Trophoblast cell (in vitro differentiated cells and primary cell): ENCODE measurements at regions not wholly inside any gene's neighbourhood (a gene's known extent, or its start where the extent isn't known, plus 50 kb on each side); places are given as distances from the start of the nearest gene placed in this dataset.

ENCODE experiments used
- DNase-seq, 2 donors: peaks; one replicate each; pipeline ENCODE4 v3.0.0-alpha.2; 2016
- H2AFZ ChIP-seq: 2 replicates; pipeline ENCODE4 v1.6.1; 2013; ENCODE audit warnings: low read length, moderate library complexity, mild to moderate bottlenecking; ENCODE audit not compliant: insufficient read depth, poor library complexity
- H2AK5ac ChIP-seq: 2 replicates; pipeline ENCODE4 v1.6.1; 2013; ENCODE audit warnings: mild to moderate bottlenecking, low read length
- H2BK120ac ChIP-seq: 2 replicates; pipeline ENCODE4 v1.6.1; 2013; ENCODE audit warnings: low read length, mild to moderate bottlenecking, moderate library complexity; ENCODE audit not compliant: insufficient read depth, poor library complexity
- H2BK12ac ChIP-seq: 2 replicates; pipeline ENCODE4 v1.6.1; 2013; ENCODE audit warnings: mild to moderate bottlenecking, low read length, moderate library complexity
- H2BK5ac ChIP-seq: 2 replicates; pipeline ENCODE4 v1.6.1; 2013; ENCODE audit warnings: low read length, low read depth, moderate library complexity, mild to moderate bottlenecking; ENCODE audit not compliant: poor library complexity
- H3K14ac ChIP-seq: 2 replicates; pipeline ENCODE4 v1.6.1; 2013; ENCODE audit warnings: mild to moderate bottlenecking, low read length
- H3K18ac ChIP-seq: 2 replicates; pipeline ENCODE4 v1.6.1; 2013; ENCODE audit warnings: mild to moderate bottlenecking, low read length
- H3K23ac ChIP-seq: 2 replicates; pipeline ENCODE4 v1.6.1; 2013; ENCODE audit warnings: low read length
- H3K27ac ChIP-seq: 2 replicates; pipeline ENCODE4 v1.5.1; 2013; ENCODE audit warnings: low read depth, mild to moderate bottlenecking, inconsistent platforms, low read length, moderate library complexity
- H3K27me3 ChIP-seq: 2 replicates; pipeline ENCODE4 v1.6.1; 2013; ENCODE audit warnings: inconsistent platforms, mild to moderate bottlenecking, low read length, moderate library complexity; ENCODE audit not compliant: insufficient read depth
- H3K36me3 ChIP-seq, 2 experiments: 1 replicate in 1 of 2; 2 replicates in 1 of 2; pipeline ENCODE4 v1.6.1; 2013; ENCODE audit warnings: low read length in 2 of 2, mild to moderate bottlenecking in 2 of 2, moderate library complexity in 1 of 2; ENCODE audit not compliant: insufficient read depth in 2 of 2, control insufficient read depth in 1 of 2
- H3K4ac ChIP-seq: 2 replicates; pipeline ENCODE4 v1.6.1; 2013; ENCODE audit warnings: low read depth, mild to moderate bottlenecking, low read length, moderate library complexity
- H3K4me1 ChIP-seq, 2 experiments: 1 replicate in 1 of 2; 2 replicates in 1 of 2; pipeline ENCODE4 v1.6.1; 2013; ENCODE audit warnings: low read length in 2 of 2, mild to moderate bottlenecking in 2 of 2, moderate library complexity in 1 of 2; ENCODE audit not compliant: insufficient read depth in 2 of 2, control insufficient read depth in 1 of 2
- H3K4me2 ChIP-seq: 2 replicates; pipeline ENCODE4 v1.6.1; 2013; ENCODE audit warnings: inconsistent platforms, mild to moderate bottlenecking, low read length, moderate library complexity
- H3K4me3 ChIP-seq: 2 replicates; pipeline ENCODE4 v1.5.1; 2013; ENCODE audit warnings: mild to moderate bottlenecking, low read depth, low read length, inconsistent platforms
- H3K79me1 ChIP-seq: one replicate; pipeline ENCODE4 v1.6.1; 2013; ENCODE audit warnings: low read length
- H3K79me2 ChIP-seq: 2 replicates; pipeline ENCODE4 v1.6.1; 2013; ENCODE audit warnings: low read length, mild to moderate bottlenecking; ENCODE audit not compliant: control insufficient read depth, insufficient read depth, poor library complexity
- H3K9ac ChIP-seq: 2 replicates; pipeline ENCODE4 v1.6.1; 2013; ENCODE audit warnings: mild to moderate bottlenecking, low read length
- H3K9me3 ChIP-seq: 2 replicates; pipeline ENCODE4 v1.6.1; 2013; ENCODE audit warnings: low read depth, mild to moderate bottlenecking, control low read depth, inconsistent platforms, low read length; ENCODE audit not compliant: insufficient read depth
- H4K12ac ChIP-seq: 2 replicates; pipeline ENCODE4 v1.6.1; 2013; ENCODE audit warnings: low read depth, mild to moderate bottlenecking, low read length, moderate library complexity
- H4K8ac ChIP-seq: 2 replicates; pipeline ENCODE4 v1.6.1; 2013; ENCODE audit warnings: low read depth, mild to moderate bottlenecking, low read length, moderate library complexity
- H4K91ac ChIP-seq: one replicate; pipeline ENCODE4 v1.6.1; 2013; ENCODE audit warnings: low read depth, mild to moderate bottlenecking, low read length, moderate library complexity
- WGBS: extraction: QIAGEN DNeasy Blood & Tissue Kit; methylation state at CpG from one replicate; pipeline ENCODE4 v1.1.7; 2013; ENCODE audit warnings: missing lambda C conversion rate; ENCODE audit not compliant: insufficient read length, insufficient coverage; ENCODE audit errors: extremely low coverage; 5-methylcytosine and 5-hydroxymethylcytosine counted together

DNA sequence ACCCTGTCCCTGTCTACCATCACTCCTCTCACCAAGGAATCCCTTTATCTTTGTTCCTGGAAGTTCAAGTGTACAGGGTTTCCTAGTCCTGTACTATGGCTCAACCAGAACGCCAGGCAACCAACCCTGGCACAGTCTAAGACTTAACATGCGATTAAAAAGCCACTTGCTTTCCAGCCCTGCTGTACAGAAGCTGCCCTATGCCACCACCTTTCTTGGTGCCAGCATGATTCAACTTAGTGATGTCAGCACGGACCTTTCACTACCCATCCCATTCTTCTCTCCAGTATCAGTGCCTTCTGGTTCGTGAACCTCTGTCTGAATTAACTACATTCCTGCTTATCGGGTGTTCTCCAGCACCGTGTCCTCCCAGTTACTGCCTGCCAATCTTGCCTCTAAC, 151.1 kb downstream of the KLF12 start:
- Histone ChIP-seq H2AFZ (no peak overlapping the region), H2BK12ac (no peak overlapping the region), H2AK5ac (no peak overlapping the region), H2BK5ac (no peak overlapping the region), H3K4ac (no peak overlapping the region), H3K14ac (no peak overlapping the region), H3K79me2 (no peaks in the 10 kb centered on the region), H3K9me3 (no peaks in the 10 kb centered on the region), H3K4me2 (no peak overlapping the region), H4K91ac (no peak overlapping the region), H3K27me3 (no peaks in the 10 kb centered on the region), H3K27ac (no peak overlapping the region), H3K9ac (no peak overlapping the region), H3K4me3 (no peak overlapping the region), H3K36me3 (no peaks in the 10 kb centered on the region), H4K12ac (no peak overlapping the region), H3K4me1 (no peaks in the 10 kb centered on the region), H3K23ac (no peak overlapping the region), H2BK120ac (no peak overlapping the region), H3K18ac (no peak overlapping the region), H3K79me1 (no peaks in the 10 kb centered on the region), H4K8ac (no peak overlapping the region)
- WGBS, result no CpG with 5 or more reads among the region's 6 CpGs
- DNase-seq, result no peak

GRCh38 chr13:73981595-73981994, 152.6 kb downstream of the KLF12 start:
- Histone ChIP-seq H3K14ac (no peak overlapping the region), H4K8ac (no peak overlapping the region), H3K9ac (no peak overlapping the region), H3K23ac (no peak overlapping the region), H2AK5ac (no peak overlapping the region), H2BK120ac (no peak overlapping the region), H3K27me3 (no peaks in the 10 kb centered on the region), H3K18ac (no peak overlapping the region), H4K91ac (no peak overlapping the region), H3K4ac (no peak overlapping the region), H3K9me3 (no peaks in the 10 kb centered on the region), H3K4me1 (no peaks in the 10 kb centered on the region), H3K4me2 (no peak overlapping the region), H3K4me3 (no peak overlapping the region), H2AFZ (no peak overlapping the region), H3K79me2 (no peaks in the 10 kb centered on the region), H3K36me3 (no peaks in the 10 kb centered on the region), H4K12ac (no peak overlapping the region), H2BK12ac (no peak overlapping the region), H3K79me1 (no peaks in the 10 kb centered on the region), H2BK5ac (no peak overlapping the region), H3K27ac (no peak overlapping the region)
- no CpG with 5 or more reads among the region's 4 CpGs for WGBS
- DNase-seq, result no peak

DNA sequence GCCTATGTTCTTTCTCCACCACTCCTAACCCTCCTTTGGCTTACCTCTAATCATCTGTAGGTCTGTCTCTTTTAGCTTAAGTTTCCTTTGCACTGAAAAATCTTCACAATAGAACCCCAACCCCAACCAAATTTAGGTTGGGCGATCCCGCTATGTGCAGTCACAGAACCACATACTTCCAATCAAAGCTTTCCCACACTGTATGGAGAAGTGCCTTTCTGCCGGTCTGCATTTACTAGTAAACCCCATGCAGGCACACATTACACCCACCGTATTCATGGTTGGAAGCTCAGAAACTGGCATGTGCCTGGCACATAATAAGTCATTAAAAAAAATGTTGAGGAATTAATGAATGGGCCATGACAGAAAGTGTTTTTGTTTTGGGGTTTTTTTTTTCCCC, 158.4 kb downstream of the KLF12 start:
- WGBS, result no CpG with 5 or more reads among the region's 4 CpGs
- DNase-seq, result no peak

DNA sequence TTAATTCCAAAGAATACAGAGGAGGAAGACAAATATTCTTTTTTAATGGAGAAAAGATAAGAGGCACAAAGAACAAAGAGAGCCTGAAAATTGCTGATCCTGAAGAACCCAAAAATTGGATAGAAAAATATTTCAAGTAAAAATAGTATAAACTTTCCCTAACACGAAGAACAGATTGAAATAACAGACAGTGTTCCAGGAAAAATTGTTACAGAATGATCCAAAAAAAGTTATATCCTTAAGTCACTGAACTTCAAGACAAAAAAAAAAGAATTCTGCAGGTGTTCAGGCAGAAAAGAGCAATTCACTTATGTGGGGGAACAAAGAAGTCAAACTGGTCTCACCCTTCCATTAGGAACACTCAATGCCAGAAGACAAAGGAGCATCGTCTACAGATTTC, 160.2 kb downstream of the KLF12 start:
- Histone ChIP-seq H3K14ac (no peak overlapping the region), H3K79me1 (no peaks in the 10 kb centered on the region), H2BK12ac (no peak overlapping the region), H2BK120ac (no peak overlapping the region), H3K27ac (no peak overlapping the region), H3K9me3 (no peaks in the 10 kb centered on the region), H3K9ac (no peak overlapping the region), H4K91ac (no peak overlapping the region), H3K4me3 (no peak overlapping the region), H2AK5ac (no peak overlapping the region), H3K36me3 (no peaks in the 10 kb centered on the region), H4K8ac (no peak overlapping the region), H3K23ac (no peak overlapping the region), H3K4me1 (no peaks in the 10 kb centered on the region), H4K12ac (no peak overlapping the region), H3K4ac (no peak overlapping the region), H3K27me3 (no peaks in the 10 kb centered on the region), H2BK5ac (no peak overlapping the region), H3K79me2 (no peaks in the 10 kb centered on the region), H3K18ac (no peak overlapping the region), H2AFZ (no peak overlapping the region), H3K4me2 (no peak overlapping the region)
- no CpG with 5 or more reads among the region's 2 CpGs for WGBS
- DNase-seq, result no peak

More for the DNA sequence above, 158.4 kb downstream of the KLF12 start:
- Histone ChIP-seq H3K9me3 (no peaks in the 10 kb centered on the region), H3K4me1 (no peaks in the 10 kb centered on the region), H4K8ac (no peak overlapping the region), H3K4me2 (no peak overlapping the region), H3K9ac (no peak overlapping the region), H2BK12ac (no peak overlapping the region), H3K36me3 (no peaks in the 10 kb centered on the region), H3K4me3 (no peak overlapping the region), H3K14ac (no peak overlapping the region), H4K91ac (no peak overlapping the region), H4K12ac (no peak overlapping the region), H3K27ac (no peak overlapping the region), H2AFZ (no peak overlapping the region), H2AK5ac (no peak overlapping the region), H3K79me2 (no peaks in the 10 kb centered on the region), H3K18ac (no peak overlapping the region), H3K23ac (no peak overlapping the region), H2BK120ac (no peak overlapping the region), H3K27me3 (no peaks in the 10 kb centered on the region), H3K4ac (no peak overlapping the region), H3K79me1 (no peaks in the 10 kb centered on the region), H2BK5ac (no peak overlapping the region)
